Immature natural killer cell (primary cell): ENCODE measurements at regions not wholly inside any gene's neighbourhood (a gene's known extent, or its start where the extent isn't known, plus 50 kb on each side); places are given as distances from the start of the nearest gene placed in this dataset.

Source experiments
- DNase-seq, 3 donors: peaks; one replicate each; pipeline ENCODE4 v3.0.0; 2022; ENCODE audit warnings: mixed read lengths in 1 of 3
- H3K27ac Mint-ChIP-seq, 6 donors: one replicate each; pipeline ENCODE4 v1.8.0; 2020; ENCODE audit warnings: mixed read lengths in 6 of 6, mild to moderate bottlenecking in 5 of 6, inconsistent platforms in 4 of 6, moderate library complexity in 3 of 6
- H3K27me3 Mint-ChIP-seq, 3 donors: one replicate each; pipeline ENCODE4 v1.8.0; 2020 to 2021; ENCODE audit warnings: low read depth in 3 of 3, mild to moderate bottlenecking in 3 of 3, mixed read lengths in 3 of 3, moderate library complexity in 3 of 3, inconsistent platforms in 1 of 3
- H3K36me3 Mint-ChIP-seq, 3 donors: one replicate each; pipeline ENCODE4 v1.8.0; 2020; ENCODE audit warnings: mixed read lengths in 3 of 3, inconsistent platforms in 2 of 3, mild to moderate bottlenecking in 2 of 3
- H3K4me1 Mint-ChIP-seq, 2 donors: one replicate each; pipeline ENCODE4 v1.8.0; 2020; ENCODE audit warnings: inconsistent platforms in 2 of 2, mild to moderate bottlenecking in 2 of 2, mixed read lengths in 2 of 2, moderate library complexity in 1 of 2
- H3K4me3 Mint-ChIP-seq, 5 donors: one replicate each; pipeline ENCODE4 v1.8.0; 2020; ENCODE audit warnings: mild to moderate bottlenecking in 5 of 5, mixed read lengths in 5 of 5, inconsistent platforms in 3 of 5, moderate library complexity in 3 of 5
- H3K9me3 Mint-ChIP-seq, 6 donors: one replicate each; pipeline ENCODE4 v1.8.0; 2020; ENCODE audit warnings: mild to moderate bottlenecking in 6 of 6, mixed read lengths in 6 of 6, inconsistent platforms in 4 of 6, moderate library complexity in 3 of 6

GRCh38 chr15:93206893-93207292 is 117.9 kb upstream of the RGMA start:
- no peak for DNase-seq
- Mint-ChIP-seq H3K27ac (no peak overlapping the region), H3K27me3 (peaks cover 3 to 13% (median 6%) of the 10 kb centered on the region in 3 donors), H3K9me3 (no peaks in the 10 kb centered on the region), H3K36me3 (no peaks in the 10 kb centered on the region), H3K4me1 (no peaks in the 10 kb centered on the region), H3K4me3 (no peak overlapping the region)

DNA sequence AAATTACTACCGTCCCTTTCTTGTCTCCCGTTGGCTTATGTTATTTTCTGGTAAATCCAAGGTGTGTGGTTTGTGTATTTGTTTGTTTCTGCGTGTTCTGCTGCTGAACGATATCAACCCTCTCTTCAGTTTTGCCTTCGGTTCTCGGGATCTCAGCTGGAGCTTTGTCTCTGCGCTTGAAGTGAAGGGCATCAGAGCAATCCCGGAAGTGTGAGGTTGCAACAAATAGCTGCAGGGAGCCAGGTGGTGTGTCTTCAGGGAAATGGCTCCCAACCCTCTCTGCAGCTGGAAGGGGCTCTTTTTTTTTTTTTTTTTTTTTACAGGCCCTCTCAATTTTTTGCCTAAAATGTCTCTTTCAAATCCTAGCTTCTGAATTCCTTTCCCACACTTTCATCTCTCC is 116.4 kb upstream of the RGMA start:
- H3K27me3 Mint-ChIP-seq = peaks cover 6 to 15% (median 7%) of the 10 kb centered on the region in 3 donors

DNA sequence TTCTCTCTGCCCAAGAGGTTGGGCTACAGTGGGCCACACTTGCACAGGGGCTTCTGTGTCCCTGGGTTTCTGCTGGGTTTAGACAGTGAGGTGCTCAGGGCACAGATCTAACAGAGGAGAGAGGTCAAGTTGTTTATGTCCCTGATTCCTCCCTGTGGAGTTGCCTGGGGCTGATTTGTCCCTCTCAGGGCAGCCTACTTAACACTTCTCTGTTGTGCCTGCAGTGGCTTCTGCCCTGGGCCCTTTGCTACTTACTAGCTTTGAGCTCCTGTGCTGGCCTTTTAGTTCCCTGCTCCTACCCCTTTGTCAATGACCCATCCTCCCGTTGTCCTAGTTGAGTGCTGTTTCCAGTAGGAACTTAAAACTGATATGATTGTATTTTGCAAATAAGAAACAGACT is 114.0 kb upstream of the RGMA start:
- Mint-ChIP-seq H3K4me3 (no peak overlapping the region), H3K4me1 (no peaks in the 10 kb centered on the region)

More for the DNA sequence above, 116.4 kb upstream of the RGMA start:
- no peak for DNase-seq
- Mint-ChIP-seq H3K4me1 (no peaks in the 10 kb centered on the region), H3K27ac (no peak overlapping the region), H3K36me3 (no peaks in the 10 kb centered on the region), H3K4me3 (no peak overlapping the region), H3K9me3 (no peaks in the 10 kb centered on the region)

GRCh38 chr15:93202405-93202804 is 113.4 kb upstream of the RGMA start:
- H3K4me3 Mint-ChIP-seq = no peak overlapping the region
- DNase-seq = no peak
- H3K36me3 Mint-ChIP-seq = no peaks in the 10 kb centered on the region
- H3K27me3 Mint-ChIP-seq = peaks cover 9 to 24% (median 16%) of the 10 kb centered on the region in 3 donors
- no peaks in the 10 kb centered on the region for H3K4me1 Mint-ChIP-seq
- H3K9me3 Mint-ChIP-seq = peaks cover 3 to 15% (median 7%) of the 10 kb centered on the region in 6 donors
- H3K27ac Mint-ChIP-seq = no peak overlapping the region

More for the DNA sequence above, 114.0 kb upstream of the RGMA start:
- peaks cover 0 to 8% (median 5%) of the 10 kb centered on the region in 6 donors for H3K9me3 Mint-ChIP-seq
- peaks cover 9 to 24% (median 15%) of the 10 kb centered on the region in 3 donors for H3K27me3 Mint-ChIP-seq
- no peaks in the 10 kb centered on the region for H3K36me3 Mint-ChIP-seq
- no peak for DNase-seq
- no peak overlapping the region for H3K27ac Mint-ChIP-seq

- Mint-ChIP-seq H3K4me3 (no peak overlapping the region), H3K9me3 (peaks cover 3 to 16% (median 7%) of the 10 kb centered on the region in 6 donors), H3K4me1 (no peaks in the 10 kb centered on the region), H3K36me3 (no peaks in the 10 kb centered on the region), H3K27ac (no peak overlapping the region), H3K27me3 (peaks cover 9 to 24% (median 17%) of the 10 kb centered on the region in 3 donors)
- DNase-seq = no peak
These were observed 112.9 kb upstream of the RGMA start for GRCh38 chr15:93201940-93202339.

GRCh38 chr15:93200837-93201226 is 111.8 kb upstream of the RGMA start:
- Mint-ChIP-seq H3K27me3 (peaks cover 10 to 26% (median 17%) of the 10 kb centered on the region in 3 donors), H3K36me3 (no peaks in the 10 kb centered on the region), H3K27ac (no peak overlapping the region), H3K4me1 (no peaks in the 10 kb centered on the region), H3K4me3 (no peak overlapping the region), H3K9me3 (peaks cover 3 to 16% (median 7%) of the 10 kb centered on the region in 6 donors)
- no peak for DNase-seq

DNA sequence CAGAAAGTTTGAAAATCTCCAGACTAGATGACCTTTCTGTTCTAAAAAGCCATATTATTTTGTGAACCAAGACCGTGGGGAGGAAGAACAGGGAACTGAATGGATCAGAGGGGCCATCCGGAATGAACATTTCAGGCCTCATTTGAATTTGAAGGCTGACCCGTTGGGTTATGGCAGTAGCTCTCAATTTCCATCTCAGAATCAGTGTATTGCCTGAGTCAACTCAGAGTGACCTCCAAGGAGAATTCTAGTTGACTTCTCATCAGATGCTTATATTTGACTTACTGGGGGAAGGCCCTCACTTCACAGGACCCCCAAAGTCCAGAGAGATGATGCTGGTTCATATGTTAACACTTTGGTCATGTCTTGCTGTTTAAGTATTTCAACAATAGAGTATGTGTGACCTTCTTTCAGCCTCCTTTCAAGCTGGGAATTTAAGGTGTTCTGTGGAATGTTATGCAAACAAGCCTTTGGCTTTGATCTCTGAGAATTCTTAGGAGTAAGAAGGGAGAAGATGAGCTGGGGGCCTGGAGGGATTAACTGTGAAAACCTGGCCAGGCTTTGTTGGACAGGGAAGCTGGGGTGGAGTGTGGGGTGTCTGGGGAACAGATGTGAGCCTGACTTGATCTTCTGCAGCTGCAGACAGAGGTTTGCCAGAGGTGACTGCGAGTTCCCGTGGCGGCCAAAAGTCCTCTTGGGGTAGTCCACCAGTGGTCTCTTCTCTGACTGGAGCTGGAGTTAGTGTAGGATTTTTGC is 111.2 kb upstream of the RGMA start:
- Mint-ChIP-seq H3K27ac (no peak overlapping the region), H3K4me3 (no peak overlapping the region), H3K9me3 (peaks cover 3 to 16% (median 7%) of the 10 kb centered on the region in 6 donors), H3K27me3 (peaks cover 9 to 23% (median 15%) of the 10 kb centered on the region in 3 donors), H3K4me1 (no peaks in the 10 kb centered on the region), H3K36me3 (no peaks in the 10 kb centered on the region)
- DNase-seq = no peak

DNA sequence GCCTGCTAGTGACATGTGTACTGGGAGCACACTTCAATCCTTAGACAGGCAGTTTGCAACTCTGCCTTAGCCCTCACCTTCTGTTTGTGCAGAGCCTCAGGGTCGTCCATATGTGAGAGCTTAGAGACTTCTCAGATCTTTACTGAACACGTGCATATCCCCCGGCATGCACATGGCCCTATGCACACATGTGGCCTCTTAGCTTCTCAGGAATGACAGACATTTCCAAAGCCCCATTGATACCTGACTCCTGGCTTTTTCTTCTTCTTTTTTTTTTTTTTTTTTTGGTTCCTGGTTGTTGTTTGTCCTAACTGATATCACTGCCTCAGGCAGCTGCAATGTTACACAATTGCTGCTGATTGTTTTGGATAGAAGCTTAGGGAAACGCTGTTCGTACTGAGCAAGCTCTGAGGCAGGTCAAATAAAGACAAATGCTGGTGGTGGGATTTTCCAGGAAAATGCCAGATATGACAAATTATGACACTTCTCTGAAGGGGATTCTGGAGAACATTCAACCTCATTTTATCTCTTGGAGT is 107.2 kb upstream of the RGMA start:
- H3K27me3 Mint-ChIP-seq = peaks cover 11 to 19% (median 11%) of the 10 kb centered on the region in 3 donors
- H3K4me3 Mint-ChIP-seq = no peak overlapping the region
- no peak overlapping the region for H3K27ac Mint-ChIP-seq
- H3K9me3 Mint-ChIP-seq = peaks cover 3 to 16% (median 7%) of the 10 kb centered on the region in 6 donors
- no peak for DNase-seq
- no peaks in the 10 kb centered on the region for H3K36me3 Mint-ChIP-seq
- no peaks in the 10 kb centered on the region for H3K4me1 Mint-ChIP-seq

DNA sequence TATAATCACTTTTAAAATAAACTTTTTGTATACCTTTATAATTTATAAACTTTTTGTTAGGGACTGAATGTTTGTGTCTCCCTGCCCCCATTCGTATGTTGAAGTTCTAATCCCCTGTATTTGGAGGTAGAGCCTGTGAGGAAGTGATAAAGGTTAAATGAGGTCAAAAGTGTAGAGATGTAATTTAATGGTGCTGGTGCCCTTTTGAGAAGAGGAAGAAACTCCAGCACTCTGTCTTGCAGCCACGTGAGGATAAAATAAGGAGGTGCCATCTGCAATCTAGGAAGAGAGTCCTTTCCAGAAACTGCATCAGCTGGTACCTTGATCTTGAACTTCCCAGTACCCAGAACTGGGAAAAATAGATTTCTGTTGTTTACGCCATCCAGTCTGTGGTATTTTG is 106.1 kb upstream of the RGMA start:
- Mint-ChIP-seq H3K27me3 (peaks cover 8 to 12% (median 11%) of the 10 kb centered on the region in 3 donors), H3K9me3 (peaks cover 3 to 16% (median 7%) of the 10 kb centered on the region in 6 donors), H3K4me3 (no peak overlapping the region), H3K36me3 (no peaks in the 10 kb centered on the region), H3K4me1 (no peaks in the 10 kb centered on the region), H3K27ac (no peak overlapping the region)
- no peak for DNase-seq

DNA sequence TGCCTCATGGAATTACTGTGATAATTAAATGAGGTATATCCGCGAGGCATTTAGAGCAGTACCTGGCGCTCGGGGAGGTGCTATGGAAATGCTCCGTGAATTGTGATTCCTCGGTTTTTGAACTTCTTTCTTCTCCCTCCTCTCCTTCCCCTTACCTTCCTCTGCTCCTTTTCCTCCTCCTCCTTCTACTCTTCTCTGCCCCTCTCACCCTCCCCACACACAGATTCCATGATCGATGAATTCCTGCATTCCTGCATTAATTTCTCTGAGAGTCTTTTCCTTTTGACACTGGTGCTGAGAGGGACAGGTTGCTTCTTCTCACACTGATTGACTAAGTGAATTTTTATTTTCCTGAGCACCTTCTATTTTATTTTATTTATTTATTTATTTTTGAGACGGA is 101.2 kb upstream of the RGMA start:
- DNase-seq = no peak
- peaks cover 3 to 11% (median 4%) of the 10 kb centered on the region in 3 donors for H3K27me3 Mint-ChIP-seq
- no peaks in the 10 kb centered on the region for H3K36me3 Mint-ChIP-seq
- H3K4me1 Mint-ChIP-seq = no peaks in the 10 kb centered on the region
- peaks cover 0 to 3% (median 0%) of the 10 kb centered on the region in 6 donors for H3K9me3 Mint-ChIP-seq
- no peak overlapping the region for H3K27ac Mint-ChIP-seq
- no peak overlapping the region for H3K4me3 Mint-ChIP-seq

GRCh38 chr15:93189561-93189960 is 100.5 kb upstream of the RGMA start:
- Mint-ChIP-seq H3K27me3 (peaks cover 3 to 11% (median 4%) of the 10 kb centered on the region in 3 donors), H3K4me1 (no peaks in the 10 kb centered on the region), H3K9me3 (peaks cover 0 to 3% (median 0%) of the 10 kb centered on the region in 6 donors), H3K27ac (no peak overlapping the region), H3K4me3 (no peak overlapping the region), H3K36me3 (no peaks in the 10 kb centered on the region)
- DNase-seq = no peak

- peaks cover 3 to 9% (median 4%) of the 10 kb centered on the region in 3 donors for H3K27me3 Mint-ChIP-seq
- H3K9me3 Mint-ChIP-seq = peaks cover 0 to 3% (median 0%) of the 10 kb centered on the region in 6 donors
- no peak for DNase-seq
These were observed 99.2 kb upstream of the RGMA start for GRCh38 chr15:93188236-93188635.

GRCh38 chr15:93185796-93186195 is 96.8 kb upstream of the RGMA start:
- H3K9me3 Mint-ChIP-seq = no peaks in the 10 kb centered on the region
- H3K27me3 Mint-ChIP-seq = peaks cover 6 to 8% (median 7%) of the 10 kb centered on the region in 3 donors
- no peak for DNase-seq
- H3K4me3 Mint-ChIP-seq = no peak overlapping the region
- no peaks in the 10 kb centered on the region for H3K4me1 Mint-ChIP-seq
- no peaks in the 10 kb centered on the region for H3K36me3 Mint-ChIP-seq
- H3K27ac Mint-ChIP-seq = no peak overlapping the region

More at GRCh38 chr15:93188236-93188635, 99.2 kb upstream of the RGMA start:
- no peak overlapping the region for H3K27ac Mint-ChIP-seq
- no peak overlapping the region for H3K4me3 Mint-ChIP-seq
- H3K4me1 Mint-ChIP-seq = no peaks in the 10 kb centered on the region
- no peaks in the 10 kb centered on the region for H3K36me3 Mint-ChIP-seq

DNA sequence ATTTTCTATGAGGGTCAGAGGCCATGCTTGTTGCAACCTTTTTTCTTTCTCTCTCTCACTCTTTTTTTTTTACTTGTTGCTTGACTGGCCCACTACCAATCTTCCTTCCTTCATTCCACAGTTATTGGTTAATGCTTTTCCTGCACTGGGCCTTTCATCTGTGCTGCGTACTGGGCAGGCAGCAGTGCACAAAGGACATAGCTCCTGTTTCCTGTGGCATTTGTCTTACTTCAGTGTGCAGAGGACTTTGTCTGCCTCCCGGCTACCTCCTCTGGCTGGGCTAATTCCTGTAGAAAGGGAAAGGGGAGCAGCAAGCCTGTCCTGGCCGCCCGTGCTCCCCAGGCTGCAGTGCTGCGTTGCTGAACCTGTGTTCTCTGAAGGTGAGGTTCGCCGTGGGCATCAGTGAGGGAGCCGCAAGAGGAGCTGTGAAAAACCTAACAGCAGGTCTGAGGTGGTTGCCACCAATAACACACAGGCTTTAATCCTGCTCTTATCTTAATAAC is 93.7 kb upstream of the RGMA start:
- H3K27ac Mint-ChIP-seq = no peak overlapping the region
- H3K9me3 Mint-ChIP-seq = no peaks in the 10 kb centered on the region
- H3K36me3 Mint-ChIP-seq = no peaks in the 10 kb centered on the region
- no peak for DNase-seq
- H3K27me3 Mint-ChIP-seq = peaks cover 7 to 13% (median 10%) of the 10 kb centered on the region in 3 donors
- H3K4me3 Mint-ChIP-seq = no peak overlapping the region
- H3K4me1 Mint-ChIP-seq = peaks cover 0 to 3% of the 10 kb centered on the region in 2 donors
